ENCODE measurements at regions not wholly inside any gene's neighbourhood (a gene's known extent, or its start where the extent isn't known, plus 50 kb on each side); places are given as distances from the start of the nearest gene placed in this dataset.

DNA sequence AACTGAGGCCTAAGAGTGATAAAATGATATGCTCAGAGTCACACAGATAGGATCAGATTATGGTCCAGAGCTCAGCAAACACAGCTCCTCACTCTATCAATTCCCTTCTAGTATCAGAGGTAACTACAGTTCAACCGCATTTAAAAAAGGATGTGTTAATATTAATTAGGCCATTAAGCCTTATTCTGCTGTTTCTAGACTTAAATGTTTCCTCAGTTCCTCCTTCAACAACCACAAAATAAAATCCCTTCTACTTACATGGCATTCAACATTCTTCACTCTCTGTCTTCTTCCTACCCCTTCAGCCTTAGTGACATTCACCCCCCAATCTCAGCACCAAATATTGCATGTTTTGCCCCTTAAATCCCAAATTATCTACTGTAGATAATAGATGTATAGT, 254.9 kb downstream of the PLPP3 start:
- TF ChIP-seq ZNF274 (IDR thresholded peaks at IDR 0.05; ENCODE audit: low read depth, low read length): no peak
- no peak for TF ChIP-seq SUZ12 (IDR thresholded peaks at IDR 0.05; ENCODE audit: extremely low read depth, insufficient read depth, insufficient read length)
- TF ChIP-seq YY1 (IDR thresholded peaks at IDR 0.05; ENCODE audit: insufficient read depth, insufficient read length): no peak

All from NT2/D1 (cell line).